PC-3 (cell line): ENCODE measurements at regions not wholly inside any gene's neighbourhood (a gene's known extent, or its start where the extent isn't known, plus 50 kb on each side); places are given as distances from the start of the nearest gene placed in this dataset.

ENCODE experiments used
- ATAC-seq: fragments of 200-7000 bp; cut with Tn5 transposase; 2 replicates; pipeline ENCODE4 v1.9.1; 2020; ENCODE audit warnings: mild to moderate bottlenecking, moderate library complexity
- BruUV-seq: library from RNA; stranded (reverse); fragments of 400-500 nt; replicated peaks from 2 replicates; lab custom pipeline; 2021; lab: Mats Ljungman, UMichigan
- CTCF ChIA-PET: fragments of 300-600 bp; sonication (Branson Sonifier 250); formaldehyde crosslinking; loops from one replicate; lab custom pipeline; 2022; ENCODE audit warnings: antibody characterized with exemption; lab: Charles Lee
- POLR2A ChIA-PET: fragments of 300-600 bp; sonication (Branson Sonifier 250); formaldehyde crosslinking; loops from one replicate; lab custom pipeline; 2022; ENCODE audit warnings: antibody characterized with exemption; ENCODE audit not compliant: unreplicated experiment; lab: Charles Lee
- DNase-seq: peaks from one replicate; pipeline ENCODE4 v3.0.0-alpha.2; 2015
- H2AFZ ChIP-seq: fragments of 300-600 bp; sonication (generic); 2 replicates; pipeline ENCODE4 v1.6.0; 2016; ENCODE audit warnings: antibody characterized with exemption, low read length
- H3F3A ChIP-seq: fragments of 300-600 bp; sonication (generic); one replicate; pipeline ENCODE4 v1.6.0; 2017; ENCODE audit warnings: antibody characterized with exemption, low read length, control low read depth, mild to moderate bottlenecking; ENCODE audit not compliant: unreplicated experiment
- H3K27ac ChIP-seq: fragments of 300-600 bp; sonication (generic); 2 replicates; pipeline ENCODE4 v1.5.1; 2016; ENCODE audit warnings: mild to moderate bottlenecking, low read length
- H3K27me3 ChIP-seq: fragments of 300-600 bp; sonication (generic); 2 replicates; pipeline ENCODE4 v1.6.1; 2016; ENCODE audit warnings: low read length, mixed read lengths
- H3K36me3 ChIP-seq: fragments of 300-600 bp; sonication (generic); 2 replicates; pipeline ENCODE4 v1.6.1; 2016; ENCODE audit warnings: low read depth, mixed run types, low read length, mixed read lengths
- H3K4me1 ChIP-seq: fragments of 300-600 bp; sonication (generic); 2 replicates; pipeline ENCODE4 v1.5.1; 2016; ENCODE audit warnings: low read length; ENCODE audit not compliant: insufficient read depth
- H3K4me2 ChIP-seq: fragments of 300-600 bp; sonication (generic); 2 replicates; pipeline ENCODE4 v1.6.0; 2016; ENCODE audit warnings: low read length
- H3K4me3 ChIP-seq: fragments of 300-600 bp; sonication (generic); 2 replicates; pipeline ENCODE4 v1.5.1; 2016; ENCODE audit warnings: mild to moderate bottlenecking, low read length, mixed read lengths
- H3K79me2 ChIP-seq: fragments of 300-600 bp; sonication (generic); 2 replicates; pipeline ENCODE4 v1.6.1; 2017; ENCODE audit warnings: low read length, mixed read lengths
- H3K9ac ChIP-seq: fragments of 300-600 bp; sonication (generic); 2 replicates; pipeline ENCODE4 v1.6.0; 2016; ENCODE audit warnings: mild to moderate bottlenecking, low read length
- H3K9me2 ChIP-seq: fragments of 300-600 bp; sonication (generic); replicated peaks from 2 replicates; pipeline ENCODE4 v1.6.1; 2016; ENCODE audit warnings: mixed run types, low read length, mixed read lengths
- H3K9me3 ChIP-seq: fragments of 300-600 bp; sonication (generic); 2 replicates; pipeline ENCODE4 v1.6.1; 2016; ENCODE audit warnings: low read length, mixed read lengths
- H4K20me1 ChIP-seq: fragments of 300-600 bp; sonication (generic); 2 replicates; pipeline ENCODE4 v1.6.1; 2016; ENCODE audit warnings: low read length, mixed read lengths
- EZH2 ChIP-seq: fragments of 300-600 bp; sonication (generic); IDR thresholded peaks from one replicate; pipeline ENCODE4 v1.6.1; 2017; ENCODE audit warnings: antibody characterized with exemption, mild to moderate bottlenecking, low read length; ENCODE audit not compliant: unreplicated experiment
- EZH2phosphoT487 ChIP-seq: fragments of 300-600 bp; sonication (generic); IDR thresholded peaks from 2 replicates; pipeline ENCODE4 v1.6.1; 2018; ENCODE audit warnings: mild to moderate bottlenecking, antibody characterized with exemption, low read length, borderline replicate concordance
- intact Hi-C: fragments of 100-400 bp; cut with micrococcal nuclease; formaldehyde crosslinking; loops from 2 replicates; pipeline ENCODE4 v1.9.0; 2023
- TF ChIP-seq, protein P1 (sequence below): fragments of 300-600 bp; sonication (generic); conservative IDR thresholded peaks from 2 replicates; pipeline ENCODE4 v1.5.1; 2017; ENCODE audit warnings: antibody characterized with exemption, low read depth, mild to moderate bottlenecking, low read length

- Histone ChIP-seq H3F3A (no peaks in the 10 kb centered on the region), H3K9ac (no peak overlapping the region), H3K4me3 (no peak overlapping the region), H3K36me3 (no peaks in the 10 kb centered on the region), H3K27me3 (peaks cover 28% of the 10 kb centered on the region), H2AFZ (no peak overlapping the region), H3K9me3 (no peaks in the 10 kb centered on the region), H3K27ac (no peak overlapping the region), H4K20me1 (no peaks in the 10 kb centered on the region), H3K4me2 (no peak overlapping the region), H3K9me2 (no peaks in the 10 kb centered on the region), H3K79me2 (no peaks in the 10 kb centered on the region), H3K4me1 (no peaks in the 10 kb centered on the region)
- CTCF ChIA-PET: no interaction called here
- no peak for DNase-seq
- no TSS peak for BruUV-seq
- ATAC-seq: no peak
- POLR2A ChIA-PET: no interaction called here
- intact Hi-C loops: no loop called here
- TF ChIP-seq, protein P1, sequence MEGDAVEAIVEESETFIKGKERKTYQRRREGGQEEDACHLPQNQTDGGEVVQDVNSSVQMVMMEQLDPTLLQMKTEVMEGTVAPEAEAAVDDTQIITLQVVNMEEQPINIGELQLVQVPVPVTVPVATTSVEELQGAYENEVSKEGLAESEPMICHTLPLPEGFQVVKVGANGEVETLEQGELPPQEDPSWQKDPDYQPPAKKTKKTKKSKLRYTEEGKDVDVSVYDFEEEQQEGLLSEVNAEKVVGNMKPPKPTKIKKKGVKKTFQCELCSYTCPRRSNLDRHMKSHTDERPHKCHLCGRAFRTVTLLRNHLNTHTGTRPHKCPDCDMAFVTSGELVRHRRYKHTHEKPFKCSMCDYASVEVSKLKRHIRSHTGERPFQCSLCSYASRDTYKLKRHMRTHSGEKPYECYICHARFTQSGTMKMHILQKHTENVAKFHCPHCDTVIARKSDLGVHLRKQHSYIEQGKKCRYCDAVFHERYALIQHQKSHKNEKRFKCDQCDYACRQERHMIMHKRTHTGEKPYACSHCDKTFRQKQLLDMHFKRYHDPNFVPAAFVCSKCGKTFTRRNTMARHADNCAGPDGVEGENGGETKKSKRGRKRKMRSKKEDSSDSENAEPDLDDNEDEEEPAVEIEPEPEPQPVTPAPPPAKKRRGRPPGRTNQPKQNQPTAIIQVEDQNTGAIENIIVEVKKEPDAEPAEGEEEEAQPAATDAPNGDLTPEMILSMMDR: no peak
- TF ChIP-seq EZH2phosphoT487: no peak
- no peak for TF ChIP-seq EZH2
These were observed 139.3 kb upstream of the COBL start for GRCh38 chr7:51455948-51456347.

DNA sequence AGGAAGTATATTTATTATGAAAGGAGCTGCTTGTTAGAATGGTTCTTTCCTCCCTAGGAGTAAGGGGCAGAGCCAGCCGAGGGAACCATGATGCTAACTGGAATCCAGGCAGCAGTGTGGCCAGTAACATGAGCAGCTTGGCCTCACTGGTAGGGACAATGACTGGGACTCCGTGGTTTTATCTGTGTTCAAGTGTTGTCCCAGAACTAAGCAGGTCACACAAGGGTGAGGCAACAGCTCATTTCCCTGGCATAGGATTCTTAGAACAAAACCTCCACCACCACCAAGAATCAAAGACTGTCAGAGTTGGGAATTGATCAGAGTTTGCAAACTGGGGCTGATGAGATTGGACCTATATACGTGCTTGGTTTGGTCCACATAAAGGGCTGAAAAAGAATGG lies 138.9 kb upstream of the COBL start:
- Histone ChIP-seq H3F3A (no peaks in the 10 kb centered on the region), H3K27ac (no peak overlapping the region), H3K27me3 (peaks cover 28% of the 10 kb centered on the region), H3K4me3 (no peak overlapping the region), H2AFZ (no peak overlapping the region), H3K36me3 (no peaks in the 10 kb centered on the region), H3K79me2 (no peaks in the 10 kb centered on the region), H3K9me2 (no peaks in the 10 kb centered on the region), H3K9me3 (no peaks in the 10 kb centered on the region), H3K4me2 (no peak overlapping the region), H4K20me1 (no peaks in the 10 kb centered on the region), H3K9ac (no peak overlapping the region), H3K4me1 (no peaks in the 10 kb centered on the region)
- ChIA-PET POLR2A (no interaction called here), CTCF (no interaction called here)
- no peak for TF ChIP-seq EZH2phosphoT487
- TF ChIP-seq EZH2: no peak
- TF ChIP-seq, protein P1: no peak
- ATAC-seq (no peak), DNase-seq (no peak)
- intact Hi-C loops: no loop called here
- BruUV-seq: no TSS peak

GRCh38 chr7:51455086-51455485 lies 138.5 kb upstream of the COBL start:
- no peaks in the 10 kb centered on the region for H4K20me1 ChIP-seq
- H3K4me1 ChIP-seq: no peaks in the 10 kb centered on the region
- POLR2A ChIA-PET: no interaction called here
- DNase-seq: no peak
- ATAC-seq: no peak
- no peaks in the 10 kb centered on the region for H3K9me3 ChIP-seq
- TF ChIP-seq EZH2phosphoT487: no peak
- TF ChIP-seq, protein P1: no peak
- no peak for TF ChIP-seq EZH2
- H3F3A ChIP-seq: no peaks in the 10 kb centered on the region
- H3K36me3 ChIP-seq: no peaks in the 10 kb centered on the region
- H3K9ac ChIP-seq: no peak overlapping the region
- H3K27me3 ChIP-seq: peaks cover 26% of the 10 kb centered on the region
- no peaks in the 10 kb centered on the region for H3K79me2 ChIP-seq
- no peak overlapping the region for H3K4me3 ChIP-seq
- no peaks in the 10 kb centered on the region for H3K9me2 ChIP-seq
- BruUV-seq: no TSS peak
- intact Hi-C loops: no loop called here
- CTCF ChIA-PET: no interaction called here
- H2AFZ ChIP-seq: no peak overlapping the region
- H3K4me2 ChIP-seq: no peak overlapping the region
- H3K27ac ChIP-seq: no peak overlapping the region
